A673 (cell line): ENCODE measurements at regions not wholly inside any gene's neighbourhood (a gene's known extent, or its start where the extent isn't known, plus 50 kb on each side); places are given as distances from the start of the nearest gene placed in this dataset.

Experiments used
- CTCF ChIP-seq: fragments of 300-800, 200-600 bp; sonication (generic); conservative IDR thresholded peaks from 2 replicates; pipeline ENCODE4 v1.5.1; 2017; ENCODE audit warnings: low read depth, mild to moderate bottlenecking, antibody characterized with exemption, low read length, moderate library complexity, mixed read lengths
- EZH2 ChIP-seq: fragments of 200-600 bp; sonication (generic); IDR thresholded peaks from 2 replicates; pipeline ENCODE4 v1.6.1; 2017; ENCODE audit warnings: borderline replicate concordance, low read depth, mild to moderate bottlenecking, mixed read lengths, antibody characterized with exemption, low read length; ENCODE audit not compliant: poor library complexity, severe bottlenecking

- TF ChIP-seq CTCF, result no peak
- TF ChIP-seq EZH2, result no peak
These were observed 930.3 kb upstream of the C9orf72 start for GRCh38 chr9:28503573-28503972.
